Glomerular visceral epithelial cell (primary cell): ENCODE measurements at regions not wholly inside any gene's neighbourhood (a gene's known extent, or its start where the extent isn't known, plus 50 kb on each side); places are given as distances from the start of the nearest gene placed in this dataset.

Experiments
- DNase-seq: peaks from one replicate; pipeline ENCODE4 v3.0.0-alpha.2; 2016; ENCODE audit errors: extremely low spot score

GRCh38 chr3:39000008-39000450, 51.7 kb downstream of the SCN11A start:
- peak; percentile 43 for DNase-seq

DNA sequence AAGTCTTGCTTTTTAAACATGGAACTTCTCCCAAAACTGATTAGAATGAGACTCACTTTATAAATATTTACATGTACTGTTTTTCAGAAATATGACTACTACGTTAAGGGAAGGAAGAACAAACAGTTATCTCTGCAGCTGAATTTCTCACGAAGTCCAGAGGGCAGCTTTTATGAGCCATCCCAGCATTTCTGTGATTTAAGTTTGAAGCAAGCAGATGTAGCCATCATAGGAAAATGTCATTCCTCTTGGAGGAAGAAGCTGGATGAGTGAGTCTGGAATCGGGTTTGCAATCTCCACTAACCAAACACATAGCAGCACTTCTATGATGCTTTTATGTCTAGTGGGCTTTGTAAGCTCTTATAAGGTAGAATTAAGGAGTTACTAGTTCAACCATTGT, 53.7 kb downstream of the SCN11A start:
- no peak for DNase-seq

- DNase-seq, result no peak
Measured at GRCh38 chr3:38996193-38996592, 55.6 kb downstream of the SCN11A start.

- DNase-seq, result no peak
Measured at GRCh38 chr3:38994251-38994650, 57.5 kb downstream of the SCN11A start.

GRCh38 chr3:38992117-38992760, 59.5 kb downstream of the SCN11A start:
- DNase-seq, result peak; percentile 34

DNA sequence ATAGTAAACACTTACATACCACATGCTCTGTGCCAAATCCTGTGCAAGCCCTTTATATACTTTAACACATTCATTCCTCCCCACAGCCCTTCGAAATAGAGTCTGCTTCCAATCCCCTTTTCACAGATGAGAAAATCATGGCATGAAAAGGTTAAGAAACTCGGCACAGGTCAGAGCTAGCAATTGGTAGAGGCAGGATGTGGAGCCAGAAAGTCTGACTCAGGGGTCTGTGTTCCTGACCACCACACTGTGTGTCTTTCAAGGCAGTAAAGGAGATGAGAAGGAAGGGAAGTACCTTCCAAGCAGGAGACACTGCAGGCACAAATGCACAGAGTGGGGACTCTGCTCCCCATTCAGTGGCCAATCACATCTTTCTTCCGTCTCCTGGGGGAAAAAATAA, 61.1 kb downstream of the SCN11A start:
- no peak for DNase-seq

DNA sequence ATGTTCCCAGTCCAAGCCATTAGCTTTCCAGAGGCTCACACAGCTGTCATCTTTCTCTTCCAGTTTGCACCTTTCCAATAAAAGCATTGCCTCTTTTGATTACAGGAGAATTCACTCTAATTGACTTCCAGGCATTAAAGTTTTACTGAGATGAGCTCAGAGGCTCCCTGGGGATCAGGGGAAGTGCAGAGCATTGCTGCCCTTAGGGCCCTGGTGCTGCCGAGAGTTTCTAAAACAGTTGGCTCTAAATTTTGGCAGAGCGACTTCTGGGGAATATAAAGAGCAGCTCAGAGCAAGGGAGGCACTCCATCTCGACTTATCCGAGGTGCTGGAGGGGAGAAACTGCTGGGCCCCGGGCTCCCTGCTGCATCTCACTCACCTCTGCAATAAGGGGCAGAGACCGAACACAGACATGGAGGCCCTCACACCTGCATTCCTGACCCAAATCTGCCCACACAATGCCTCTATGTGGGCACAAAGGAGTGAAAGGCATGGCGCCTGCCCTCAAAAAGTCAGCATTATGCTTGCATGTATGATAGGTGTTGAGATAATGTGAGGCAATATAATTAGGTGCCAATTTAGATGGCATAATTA, 61.7 kb downstream of the SCN11A start:
- DNase-seq, result no peak

DNA sequence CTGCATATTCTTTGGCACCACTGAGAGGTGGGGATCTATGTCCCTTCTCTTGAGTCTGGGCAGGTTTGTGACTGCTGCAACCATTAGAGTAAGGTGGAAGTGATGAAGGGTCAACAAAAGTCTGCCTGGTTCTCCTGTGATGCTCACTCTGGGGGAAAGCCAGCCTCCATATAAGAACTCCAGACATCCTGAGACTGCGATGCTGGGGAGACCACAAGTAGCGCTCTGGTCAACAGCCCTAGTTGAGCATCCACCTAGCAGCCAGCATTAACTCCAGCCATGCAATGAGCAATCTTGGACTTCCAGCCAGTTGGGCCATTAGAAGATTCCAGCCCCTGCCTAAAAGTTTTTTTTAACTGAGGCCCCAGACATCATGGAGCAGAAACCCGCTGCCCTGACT, 62.8 kb downstream of the SCN11A start:
- no peak for DNase-seq

- no peak for DNase-seq
Measured at GRCh38 chr3:38987456-38987855, 64.3 kb downstream of the SCN11A start.

DNA sequence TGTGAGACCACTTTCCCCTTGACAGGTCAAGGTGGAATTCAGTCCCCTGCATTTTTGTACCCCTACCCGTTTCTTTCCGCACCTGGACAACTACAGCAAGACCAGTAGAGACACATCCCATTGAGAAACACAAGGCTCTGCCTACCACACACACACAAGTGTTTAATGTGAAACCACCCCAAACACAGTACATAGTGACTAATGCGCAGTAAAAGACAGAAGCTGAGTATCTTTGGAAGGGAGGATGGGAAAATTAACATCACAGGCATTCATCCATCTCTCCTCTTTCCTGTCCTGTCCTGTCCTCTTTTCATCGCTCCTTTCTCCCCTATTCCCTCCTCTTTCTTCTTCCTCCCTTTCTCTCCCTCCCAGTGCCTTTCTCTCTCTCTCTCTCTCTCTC, 64.8 kb downstream of the SCN11A start:
- no peak for DNase-seq

DNA sequence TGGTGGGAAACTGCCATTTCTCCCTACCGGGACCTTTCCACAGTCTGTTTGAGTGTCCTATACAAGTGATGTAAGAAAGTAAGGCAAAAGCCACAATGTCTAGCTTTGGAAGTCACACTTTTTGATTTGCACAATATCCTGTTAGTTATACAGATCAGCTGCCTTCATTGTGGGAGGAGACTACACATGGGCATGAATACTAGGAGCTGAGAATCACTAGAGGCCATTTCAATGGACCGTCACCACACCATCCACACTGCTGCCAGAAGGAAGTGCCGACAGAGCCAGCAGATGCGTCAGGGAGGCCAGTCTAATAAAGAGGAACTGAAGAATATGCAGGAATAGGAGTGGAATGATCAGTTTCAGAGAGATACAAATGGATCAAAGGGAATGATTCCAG, 65.8 kb downstream of the SCN11A start:
- DNase-seq, result no peak

GRCh38 chr3:38985581-38985980, 66.2 kb downstream of the SCN11A start:
- no peak for DNase-seq

DNA sequence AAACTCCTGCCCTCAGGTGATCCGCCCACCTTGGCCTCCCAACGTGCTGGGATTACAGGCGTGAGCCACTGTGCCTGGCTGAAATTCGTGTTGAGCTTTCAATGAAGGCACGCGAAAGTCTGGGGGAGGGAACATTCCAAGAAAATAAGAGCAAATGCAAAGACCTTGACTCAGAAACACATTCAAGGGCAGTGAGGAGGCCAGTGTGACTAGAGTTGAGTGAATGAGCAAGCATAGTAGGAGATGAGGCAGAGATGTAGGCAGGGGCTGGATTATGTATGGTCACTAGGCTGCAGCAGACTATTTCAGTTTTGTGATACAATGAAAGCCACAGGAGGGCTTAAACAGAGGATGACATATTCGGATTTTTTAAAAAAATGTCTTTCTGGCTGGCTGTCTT, 67.0 kb downstream of the SCN11A start:
- DNase-seq, result no peak

DNA sequence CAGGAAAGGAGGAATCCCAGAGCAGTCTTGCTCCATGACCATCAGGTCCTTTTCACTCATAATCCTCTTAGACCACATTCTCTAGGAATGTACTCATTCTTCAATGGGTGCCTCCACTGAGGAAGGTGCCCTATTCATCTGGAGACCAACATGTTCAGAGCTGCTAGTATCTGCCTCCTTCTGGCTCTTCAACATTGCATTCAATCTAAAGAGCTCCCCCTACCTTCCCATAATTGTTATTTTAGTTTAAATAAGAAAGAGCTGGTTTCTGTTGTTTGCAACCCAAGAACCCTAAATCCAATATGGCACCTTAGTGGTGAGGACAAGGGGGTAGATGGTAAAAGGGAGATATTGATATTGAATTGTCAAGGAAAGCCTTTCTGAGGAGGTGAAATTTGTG, 67.6 kb downstream of the SCN11A start:
- no peak for DNase-seq

- no peak for DNase-seq
Measured at GRCh38 chr3:38980938-38981337, 70.8 kb downstream of the SCN11A start.

DNA sequence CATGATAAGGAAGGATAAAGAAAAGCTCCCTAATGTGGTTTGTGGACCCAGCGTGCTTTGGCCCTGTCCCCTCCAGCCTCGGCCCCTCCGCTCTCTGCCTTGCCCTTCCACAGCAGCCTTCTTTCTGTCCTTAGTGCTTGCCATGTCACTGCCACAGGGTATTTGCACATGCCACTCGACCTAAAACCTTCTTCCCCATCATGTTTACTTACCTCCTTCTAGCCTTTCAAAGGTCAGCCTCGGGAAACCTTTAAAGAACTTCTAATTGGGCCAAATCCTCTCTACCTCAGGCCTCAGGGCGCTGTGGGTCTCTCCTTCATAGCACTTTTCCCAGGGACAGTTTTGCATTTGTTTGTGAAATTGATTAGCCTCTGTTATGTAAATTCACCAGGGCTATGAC, 73.0 kb downstream of the SCN11A start:
- no peak for DNase-seq

DNA sequence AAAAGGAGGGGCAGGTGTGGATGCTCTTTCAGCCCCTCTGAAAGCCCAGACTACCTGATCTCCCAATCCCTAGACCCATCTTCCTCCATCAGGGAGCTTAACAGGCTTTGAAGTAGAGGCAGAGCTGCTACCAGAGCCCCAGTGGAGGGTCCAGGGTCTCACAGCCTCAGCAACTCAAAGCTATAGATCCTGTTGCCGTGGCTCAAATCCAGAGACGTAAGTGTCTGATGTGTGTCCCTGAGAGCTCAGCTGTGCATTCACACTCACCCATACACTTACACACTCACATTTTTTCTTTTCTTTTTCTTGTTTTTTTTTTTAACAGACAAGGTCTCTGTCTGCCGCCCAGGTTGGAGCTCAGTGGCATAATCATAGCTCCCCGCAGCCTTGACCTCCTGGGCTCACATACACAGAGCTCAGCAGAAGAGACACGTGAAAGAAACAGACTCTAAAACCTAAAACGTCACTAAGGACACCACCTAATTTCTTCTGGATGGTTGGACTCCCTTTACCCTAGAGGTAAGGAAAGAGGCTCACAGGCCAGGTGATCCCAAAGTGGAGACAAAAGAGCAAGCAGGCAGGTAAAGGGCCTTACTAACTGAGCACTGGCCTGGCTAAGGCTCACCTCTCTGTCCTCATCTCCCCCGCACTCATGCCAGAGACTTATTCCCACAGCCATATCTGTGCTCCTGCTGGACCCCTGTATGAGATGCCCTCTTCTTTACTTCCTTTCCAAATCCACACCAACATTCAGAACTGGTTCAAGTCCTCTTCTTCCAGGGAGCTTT, 80.7 kb downstream of the SCN11A start:
- no peak for DNase-seq

DNA sequence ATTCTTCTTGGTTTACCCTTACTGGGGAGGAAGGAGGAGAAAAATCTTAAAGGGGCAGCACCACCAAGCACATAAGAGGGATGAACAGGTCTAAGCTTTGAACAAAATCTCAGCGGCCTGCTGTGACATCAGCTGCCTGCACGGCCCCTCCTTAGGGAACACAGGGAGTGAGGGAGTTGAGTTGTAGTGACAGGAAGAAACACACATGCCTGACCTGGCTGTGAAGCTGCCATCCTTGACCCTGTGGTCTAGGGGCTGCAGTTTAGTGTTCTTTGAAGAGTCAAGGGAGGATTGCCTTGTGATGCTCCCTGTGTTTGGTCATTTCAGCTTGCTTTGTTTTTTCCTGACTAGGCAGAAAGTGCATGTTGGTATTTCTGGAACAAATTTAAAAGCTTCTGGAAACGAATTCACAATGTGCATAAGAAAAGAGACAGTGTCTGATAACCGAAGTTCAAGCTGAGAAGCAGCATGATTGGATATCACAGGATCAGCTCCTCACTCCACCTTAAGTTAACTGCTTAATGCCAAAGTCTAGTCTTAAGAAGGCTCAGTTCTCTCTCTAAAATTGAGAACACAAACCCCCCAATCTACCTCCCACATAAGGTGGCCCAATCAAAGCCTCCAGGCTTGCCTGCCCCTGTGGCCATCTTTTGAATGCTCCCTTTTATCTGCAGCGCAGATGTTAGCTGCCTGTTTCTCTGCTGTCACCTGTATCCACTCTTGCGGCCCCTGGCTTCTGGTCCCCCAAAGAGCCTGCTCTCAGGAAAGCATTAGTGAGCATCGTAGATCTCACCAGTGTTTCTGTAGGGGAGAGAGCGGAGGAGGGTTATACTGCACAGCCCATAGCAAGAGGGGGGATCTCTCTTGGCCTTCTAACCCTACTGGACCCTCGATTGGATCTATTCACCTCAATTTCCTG, 82.2 kb downstream of the SCN11A start:
- no peak for DNase-seq

DNA sequence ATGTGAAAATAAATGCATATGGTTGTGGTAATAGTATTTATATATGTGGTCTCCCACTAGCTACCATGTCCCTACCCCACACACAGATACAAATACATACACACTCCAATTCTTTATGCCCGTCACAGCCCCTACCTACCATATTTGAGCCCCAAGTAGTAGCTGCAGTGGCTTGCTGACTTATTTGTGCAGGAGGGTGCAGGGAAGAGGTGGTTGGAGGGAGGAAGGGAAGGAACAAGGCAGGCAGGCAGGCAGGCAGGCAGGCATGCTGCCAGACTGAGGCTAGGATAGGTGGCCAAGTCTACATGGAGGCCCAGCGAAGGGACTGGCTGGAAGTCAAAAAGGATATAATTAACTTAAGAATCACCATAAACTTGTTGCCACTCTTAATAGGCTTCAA, 82.9 kb downstream of the SCN11A start:
- no peak for DNase-seq

- DNase-seq, result no peak
Measured at GRCh38 chr3:38968403-38968802, 83.3 kb downstream of the SCN11A start.

DNA sequence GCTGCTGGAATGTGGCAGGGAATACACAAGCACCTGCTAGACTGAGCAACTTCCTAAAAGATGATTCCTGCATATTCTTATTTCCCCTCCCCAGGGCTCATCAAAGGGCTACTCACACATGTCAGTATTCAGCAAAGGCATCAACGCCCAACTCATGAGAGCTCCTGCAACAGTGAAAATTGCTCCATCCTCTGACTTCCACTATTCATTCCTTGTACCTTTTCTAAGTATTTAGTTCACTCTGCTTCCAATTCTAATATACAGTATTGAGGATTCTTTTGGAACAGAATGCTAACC, 84.1 kb downstream of the SCN11A start:
- DNase-seq, result no peak
